H1 (cell line): ENCODE measurements at regions not wholly inside any gene's neighbourhood (a gene's known extent, or its start where the extent isn't known, plus 50 kb on each side); places are given as distances from the start of the nearest gene placed in this dataset.

Experiments
- CTCF ChIA-PET: fragments of 300-600 bp; sonication (Branson Sonifier 250); formaldehyde crosslinking; loops from one replicate; lab custom pipeline; 2021; ENCODE audit not compliant: partially characterized antibody; lab: Charles Lee
- POLR2A ChIA-PET: fragments of 300-600 bp; sonication (Branson Sonifier 250); formaldehyde crosslinking; loops from one replicate; lab custom pipeline; 2021; ENCODE audit warnings: inconsistent platforms; ENCODE audit not compliant: partially characterized antibody; lab: Charles Lee
- DNase-seq, 2 experiments: peaks; one replicate each; pipeline versions ENCODE4 v3.0.0 to v3.0.0-alpha.2; 2010 to 2022; ENCODE audit warnings: low spot score in 2 of 2, low read depth in 1 of 2, mixed read lengths in 1 of 2
- FAIRE-seq: peaks from 2 replicates; lab custom pipeline; 2011; peaks lifted over from hg19 to GRCh38; lab: Jason Lieb, UNC
- H2AFZ ChIP-seq: 2 replicates; pipeline ENCODE4 v1.8.1; 2012; ENCODE audit warnings: low read length, inconsistent platforms
- H2AK5ac ChIP-seq: 2 replicates; pipeline ENCODE4 v1.6.1; 2013; ENCODE audit warnings: low read depth, low read length
- H2BK120ac ChIP-seq: replicated peaks from 2 replicates; pipeline ENCODE3; 2013; ENCODE audit warnings: low read depth, low read length, inconsistent platforms
- H2BK12ac ChIP-seq: 2 replicates; pipeline ENCODE4 v1.6.1; 2013; ENCODE audit warnings: low read depth, low read length
- H2BK15ac ChIP-seq: 2 replicates; pipeline ENCODE4 v1.6.1; 2013; ENCODE audit warnings: low read length
- H2BK20ac ChIP-seq: 2 replicates; pipeline ENCODE4 v1.6.1; 2013; ENCODE audit warnings: low read length
- H2BK5ac ChIP-seq: 2 replicates; pipeline ENCODE4 v1.6.1; 2013; ENCODE audit warnings: low read depth, low read length
- H3K14ac ChIP-seq: 2 replicates; pipeline ENCODE4 v1.6.1; 2013; ENCODE audit warnings: inconsistent platforms; ENCODE audit not compliant: insufficient read length
- H3K18ac ChIP-seq: 2 replicates; pipeline ENCODE4 v1.6.1; 2013; ENCODE audit warnings: low read length; ENCODE audit errors: extremely low read depth
- H3K23ac ChIP-seq: 2 replicates; pipeline ENCODE4 v1.6.1; 2013; ENCODE audit warnings: inconsistent platforms; ENCODE audit not compliant: insufficient read length
- H3K23me2 ChIP-seq: 2 replicates; pipeline ENCODE4 v1.6.1; 2013; ENCODE audit warnings: low read depth, low read length
- H3K27ac ChIP-seq: 2 replicates; pipeline ENCODE4 v1.6.1; 2011; ENCODE audit warnings: low read depth, low read length, inconsistent platforms
- H3K27me3 ChIP-seq, 4 experiments: replicated peaks in 1 of 4; 1 replicate in 1 of 4; 2 replicates in 3 of 4; pipeline versions ENCODE4 v1.6.1 to v1.8.1; 2011 to 2013; ENCODE audit warnings: low read length in 3 of 4, mild to moderate bottlenecking in 3 of 4, inconsistent platforms in 2 of 4, mixed read lengths in 2 of 4, moderate library complexity in 1 of 4; ENCODE audit not compliant: control insufficient read depth in 3 of 4, insufficient read depth in 3 of 4; ENCODE audit errors: extremely low read depth in 1 of 4
- H3K36me3 ChIP-seq, 4 experiments: 2 replicates each; pipeline versions ENCODE4 v1.6.1 to v1.8.1; 2011 to 2013; ENCODE audit warnings: mild to moderate bottlenecking in 4 of 4, low read length in 3 of 4, moderate library complexity in 2 of 4, control low read depth in 1 of 4, inconsistent platforms in 1 of 4; ENCODE audit not compliant: insufficient read depth in 4 of 4, control insufficient read depth in 2 of 4
- H3K4ac ChIP-seq: replicated peaks from 2 replicates; pipeline ENCODE3; 2013; ENCODE audit warnings: low read length, low read depth, mixed read lengths, inconsistent platforms; ENCODE audit not compliant: insufficient read length
- H3K4me1 ChIP-seq, 4 experiments: replicated peaks in 1 of 4; 1 replicate in 1 of 4; 2 replicates in 3 of 4; pipeline versions ENCODE4 v1.6.1 to v1.8.1; 2011 to 2013; ENCODE audit warnings: low read length in 3 of 4, inconsistent platforms in 2 of 4, mixed read lengths in 1 of 4; ENCODE audit not compliant: insufficient read depth in 4 of 4, control insufficient read depth in 3 of 4
- H3K4me2 ChIP-seq, 2 experiments: 2 replicates each; pipeline versions ENCODE4 v1.6.1 to v1.8.1; 2011 to 2013; ENCODE audit warnings: low read depth in 2 of 2, low read length in 2 of 2, control low read depth in 1 of 2, inconsistent platforms in 1 of 2, mild to moderate bottlenecking in 1 of 2; ENCODE audit not compliant: insufficient read depth in 1 of 2
- H3K4me3 ChIP-seq, 4 experiments: fragments of 200-600, 300-600 bp in 1 of 4; sonication (generic), shearing (Covaris generic), sonication (Bioruptor Twin) in 1 of 4; 2 replicates each; pipeline versions ENCODE4 v1.5.1 to v1.8.1; 2011 to 2016; ENCODE audit warnings: low read length in 4 of 4, low read depth in 3 of 4, control low read depth in 2 of 4, inconsistent platforms in 2 of 4, mild to moderate bottlenecking in 2 of 4, mixed read lengths in 1 of 4, moderate library complexity in 1 of 4; ENCODE audit not compliant: insufficient read depth in 2 of 4; ENCODE audit errors: extremely low read depth in 1 of 4
- H3K56ac ChIP-seq: replicated peaks from 2 replicates; pipeline ENCODE3; 2013; ENCODE audit warnings: low read depth, mild to moderate bottlenecking, mixed read lengths, low read length, inconsistent platforms; ENCODE audit not compliant: insufficient read length
- H3K79me1 ChIP-seq: 2 replicates; pipeline ENCODE4 v1.6.1; 2013; ENCODE audit warnings: low read depth, low read length, control low read depth
- H3K79me2 ChIP-seq, 2 experiments: 2 replicates each; pipeline versions ENCODE4 v1.6.1 to v1.8.1; 2012 to 2013; ENCODE audit warnings: low read length in 2 of 2, mild to moderate bottlenecking in 2 of 2, inconsistent platforms in 1 of 2; ENCODE audit not compliant: insufficient read depth in 2 of 2, control insufficient read depth in 1 of 2
- H3K9ac ChIP-seq, 4 experiments: replicated peaks in 1 of 4; 1 replicate in 1 of 4; 2 replicates in 3 of 4; pipeline versions ENCODE4 v1.6.1 to v1.8.1; 2011 to 2013; ENCODE audit warnings: low read depth in 3 of 4, low read length in 3 of 4, control low read depth in 2 of 4, mild to moderate bottlenecking in 2 of 4, moderate library complexity in 2 of 4, inconsistent platforms in 1 of 4; ENCODE audit errors: extremely low read depth in 1 of 4
- H3K9me3 ChIP-seq, 2 experiments: 2 replicates each; pipeline versions ENCODE4 v1.6.1 to v1.8.1; 2012 to 2013; ENCODE audit warnings: mild to moderate bottlenecking in 2 of 2, moderate library complexity in 2 of 2, control low read depth in 1 of 2, inconsistent platforms in 1 of 2, low read depth in 1 of 2, low read length in 1 of 2, mixed read lengths in 1 of 2; ENCODE audit not compliant: insufficient read depth in 2 of 2
- H4K20me1 ChIP-seq, 2 experiments: replicated peaks in 1 of 2; 2 replicates each; pipeline versions ENCODE3 to v1.8.1; 2011 to 2013; ENCODE audit warnings: inconsistent platforms in 2 of 2, low read length in 2 of 2, mild to moderate bottlenecking in 1 of 2; ENCODE audit not compliant: insufficient read depth in 2 of 2, control insufficient read depth in 1 of 2
- H4K5ac ChIP-seq: 2 replicates; pipeline ENCODE4 v1.6.1; 2013; ENCODE audit warnings: low read length, low read depth, mixed read lengths, inconsistent platforms; ENCODE audit not compliant: insufficient read length
- H4K8ac ChIP-seq: 2 replicates; pipeline ENCODE4 v1.8.0; 2013; ENCODE audit warnings: mild to moderate bottlenecking, moderate library complexity, low read length, inconsistent platforms; ENCODE audit not compliant: insufficient read depth; ENCODE audit errors: extremely low read depth
- H4K91ac ChIP-seq: replicated peaks from 2 replicates; pipeline ENCODE3; 2013; ENCODE audit warnings: low read length, mixed read lengths, inconsistent platforms; ENCODE audit not compliant: insufficient read length
- CBX8 ChIP-seq: fragments of 300-800, 300-1000 bp; sonication (generic); IDR thresholded peaks from 2 replicates; pipeline ENCODE4 v1.7.1; 2016; ENCODE audit warnings: low read depth, low read length, borderline replicate concordance
- JUND ChIP-seq: IDR thresholded peaks from 2 replicates; pipeline ENCODE4 v1.6.1; 2011; ENCODE audit warnings: mild to moderate bottlenecking, improper control_type of control experiment, low read length
- RXRA ChIP-seq: IDR thresholded peaks from 2 replicates; pipeline ENCODE4 v1.6.1; 2011; ENCODE audit warnings: low read depth, mild to moderate bottlenecking, low read length, moderate library complexity; ENCODE audit not compliant: insufficient read depth
- TAF7 ChIP-seq: optimal IDR thresholded peaks from 2 replicates; pipeline ENCODE3; 2011; ENCODE audit warnings: low read depth, mild to moderate bottlenecking, inconsistent platforms, low read length, moderate library complexity, borderline replicate concordance
- USF2 ChIP-seq: IDR thresholded peaks from 2 replicates; pipeline ENCODE4 v1.6.1; 2011; ENCODE audit warnings: low read length, improper control_type of control experiment
- whole genome bisulfite sequencing, 2 experiments: shearing (Covaris generic) in 1 of 2; methylation state at CpG; one replicate each; pipeline versions ENCODE4 v1.1.6 to v1.1.7; 2013 to 2015; ENCODE audit warnings: low lambda C conversion rate in 2 of 2, mixed read lengths in 2 of 2, inconsistent platforms in 1 of 2, low coverage in 1 of 2, missing lambda C conversion rate in 1 of 2; ENCODE audit not compliant: insufficient replicate concordance in 2 of 2, insufficient coverage in 1 of 2, insufficient read length in 1 of 2; ENCODE audit errors: extremely low coverage in 1 of 2, missing lambda C conversion rate in 1 of 2; 5-methylcytosine and 5-hydroxymethylcytosine counted together

- H3K27me3 ChIP-seq: no peaks in the 10 kb centered on the region
- no peaks in the 10 kb centered on the region for H3K9me3 ChIP-seq
- POLR2A ChIA-PET: no interaction called here
- H3K4ac ChIP-seq: no peak overlapping the region
- no peak for TF ChIP-seq TAF7
- TF ChIP-seq JUND: no peak
- no peak for TF ChIP-seq CBX8
- TF ChIP-seq RXRA: no peak
- TF ChIP-seq USF2: no peak
- TF ChIP-seq, all 59 proteins: peak for 0
- no peak overlapping the region for H2AFZ ChIP-seq
- H2BK5ac ChIP-seq: no peak overlapping the region
- no peak overlapping the region for H4K5ac ChIP-seq
- H2BK12ac ChIP-seq: no peak overlapping the region
- H3K4me3 ChIP-seq: no peak overlapping the region; a peak in 1 of 8 replicates
- FAIRE-seq (no peak), DNase-seq (no peak)
- H3K36me3 ChIP-seq: no peaks in the 10 kb centered on the region
- no peaks in the 10 kb centered on the region for H3K4me1 ChIP-seq
- H3K14ac ChIP-seq: no peak overlapping the region
- H4K20me1 ChIP-seq: no peaks in the 10 kb centered on the region
- no peaks in the 10 kb centered on the region for H3K79me2 ChIP-seq
- H4K8ac ChIP-seq: no peak overlapping the region
- H3K23me2 ChIP-seq: no peaks in the 10 kb centered on the region
- H2BK120ac ChIP-seq: no peak overlapping the region
- no peak overlapping the region for H3K56ac ChIP-seq
- no peak overlapping the region for H3K18ac ChIP-seq
- H2AK5ac ChIP-seq: no peak overlapping the region
- H2BK15ac ChIP-seq: no peak overlapping the region
- H3K9ac ChIP-seq: no peak overlapping the region
- CTCF ChIA-PET: interaction anchor here (1.5 kb wide), 2 partner anchors 13 to 60 kb away, joined by 3 to 5 read pairs; no protein-coding TSS in a partner anchor
- no peak overlapping the region for H4K91ac ChIP-seq
- no peak overlapping the region for H3K27ac ChIP-seq
- 93% methylated on average over 5 of the region's 5 CpGs; no CpG with 5 or more reads in 1 of the 2 experiments for WGBS, 2 experiments
- no peak overlapping the region for H3K23ac ChIP-seq
- no peak overlapping the region for H2BK20ac ChIP-seq
- H3K79me1 ChIP-seq: no peaks in the 10 kb centered on the region
- no peak overlapping the region for H3K4me2 ChIP-seq
Observed at GRCh38 chr11:15885854-15886253, 470.5 kb downstream of the SOX6 start.
